ENCODE measurements at regions not wholly inside any gene's neighbourhood (a gene's known extent, or its start where the extent isn't known, plus 50 kb on each side); places are given as distances from the start of the nearest gene placed in this dataset.
"Not testable (repeated sequence)": the region's sequence is repeated elsewhere in the genome, so short reads cannot be mapped to it uniquely, and the experiment has no call there.

- no peak for DNase-seq
These were observed 228.8 kb downstream of the SMARCA2 start for GRCh38 chr9:2243666-2244555.

- DNase-seq = no peak
These were observed 232.2 kb downstream of the SMARCA2 start for GRCh38 chr9:2247340-2247739.

- no peak for DNase-seq
These were observed 233.7 kb downstream of the SMARCA2 start for GRCh38 chr9:2248768-2249265.

GRCh38 chr9:2253636-2254580 is 238.8 kb downstream of the SMARCA2 start:
- no peak for DNase-seq

- peak in 1 of 2 experiments; percentile 7 for DNase-seq
These were observed 240.0 kb downstream of the SMARCA2 start for GRCh38 chr9:2255128-2255527.

GRCh38 chr9:2257248-2257929 is 242.2 kb downstream of the SMARCA2 start:
- peak in 1 of 2 experiments; percentile 50 for DNase-seq

GRCh38 chr9:2260417-2261306 is 245.5 kb downstream of the SMARCA2 start:
- no peak for DNase-seq

GRCh38 chr9:2261421-2262103 is 246.4 kb downstream of the SMARCA2 start:
- DNase-seq = no peak

GRCh38 chr9:2262386-2263071 is 247.4 kb downstream of the SMARCA2 start:
- DNase-seq = no peak

- no peak for DNase-seq
These were observed 248.0 kb downstream of the SMARCA2 start for GRCh38 chr9:2263111-2263510.

- no peak for DNase-seq
These were observed 248.5 kb downstream of the SMARCA2 start for GRCh38 chr9:2263665-2264064.

GRCh38 chr9:2264081-2264480 is 248.9 kb downstream of the SMARCA2 start:
- no peak for DNase-seq

- no peak for DNase-seq
These were observed 252.1 kb downstream of the SMARCA2 start for GRCh38 chr9:2267181-2267745.

- DNase-seq = no peak
These were observed 254.6 kb downstream of the SMARCA2 start for GRCh38 chr9:2269778-2270177.

GRCh38 chr9:2270565-2270964 is 255.4 kb downstream of the SMARCA2 start:
- no peak for DNase-seq

GRCh38 chr9:2271426-2271825 is 256.3 kb downstream of the SMARCA2 start:
- DNase-seq = peak in 1 of 2 experiments; percentile 6

GRCh38 chr9:2274762-2275161 is 259.6 kb downstream of the SMARCA2 start:
- DNase-seq = no peak

- no peak for DNase-seq
These were observed 261.1 kb downstream of the SMARCA2 start for GRCh38 chr9:2276296-2276695.

- DNase-seq = not testable (repeated sequence)
These were observed 262.0 kb downstream of the SMARCA2 start for GRCh38 chr9:2277133-2277532.

GRCh38 chr9:2277644-2278043 is 262.5 kb downstream of the SMARCA2 start:
- not testable (repeated sequence) for DNase-seq
